GM10266 (cell line): ENCODE measurements at regions not wholly inside any gene's neighbourhood (a gene's known extent, or its start where the extent isn't known, plus 50 kb on each side); places are given as distances from the start of the nearest gene placed in this dataset.

Experiments used
- DNase-seq: peaks from one replicate; pipeline ENCODE4 v3.0.0; 2012; ENCODE audit errors: extremely low spot score
- CTCF ChIP-seq: IDR thresholded peaks from 2 replicates; pipeline ENCODE4 v1.5.1; 2012; ENCODE audit warnings: mild to moderate bottlenecking, low read depth; ENCODE audit not compliant: control insufficient read depth, insufficient read depth; ENCODE audit errors: missing control alignments

- DNase-seq, result no peak
- no peak for TF ChIP-seq CTCF
Observed at GRCh38 chr13:83568019-83568418, 314.3 kb downstream of the SLITRK1 start.

GRCh38 chr13:83563499-83563898 is 318.8 kb downstream of the SLITRK1 start:
- no peak for TF ChIP-seq CTCF
- DNase-seq, result no peak

GRCh38 chr13:83557845-83558244 is 324.4 kb downstream of the SLITRK1 start:
- no peak for DNase-seq
- no peak for TF ChIP-seq CTCF

GRCh38 chr13:83549671-83550070 is 332.6 kb downstream of the SLITRK1 start:
- DNase-seq, result no peak
- TF ChIP-seq CTCF, result no peak

GRCh38 chr13:83547043-83547442 is 335.2 kb downstream of the SLITRK1 start:
- TF ChIP-seq CTCF, result no peak
- no peak for DNase-seq

- DNase-seq, result no peak
- TF ChIP-seq CTCF, result no peak
Observed at GRCh38 chr13:83546476-83546875, 335.8 kb downstream of the SLITRK1 start.

GRCh38 chr13:83538636-83539035 is 343.6 kb downstream of the SLITRK1 start:
- TF ChIP-seq CTCF, result no peak
- DNase-seq, result no peak

- DNase-seq, result no peak
- no peak for TF ChIP-seq CTCF
Observed at GRCh38 chr13:83536941-83537340, 345.3 kb downstream of the SLITRK1 start.
